Thoracic aorta (tissue), 2 donors: ENCODE measurements at regions not wholly inside any gene's neighbourhood (a gene's known extent, or its start where the extent isn't known, plus 50 kb on each side); places are given as distances from the start of the nearest gene placed in this dataset.

Experiments used
- ATAC-seq: fragments of 150-250 bp; one replicate; pipeline ENCODE4 v1.8.0; 2017; ENCODE audit warnings: low read depth; ENCODE audit not compliant: insufficient number of reproducible peaks, low FRiP score
- DNase-seq: peaks from one replicate; pipeline ENCODE4 v3.0.0-alpha.2; 2020; ENCODE audit warnings: low spot score
- H3K27ac ChIP-seq, 2 donors: fragments of 200-600 bp; sonication (generic); 1 replicate in 1 of 2; 2 replicates in 1 of 2; pipeline ENCODE4 v1.5.1; 2016; ENCODE audit warnings: mild to moderate bottlenecking in 2 of 2, moderate library complexity in 2 of 2
- H3K27me3 ChIP-seq: fragments of 200-600 bp; sonication (generic); replicated peaks from 2 replicates; pipeline ENCODE4 v1.6.0; 2016; ENCODE audit warnings: mild to moderate bottlenecking; ENCODE audit not compliant: insufficient read depth
- H3K36me3 ChIP-seq: fragments of 200-600 bp; sonication (generic); one replicate; pipeline ENCODE4 v1.5.1; 2016
- H3K4me1 ChIP-seq, 2 donors: fragments of 200-600 bp; sonication (generic); 1 replicate in 1 of 2; 2 replicates in 1 of 2; pipeline versions ENCODE4 v1.5.1 to v1.6.0; 2016; ENCODE audit warnings: low read depth in 2 of 2, mild to moderate bottlenecking in 1 of 2; ENCODE audit not compliant: control insufficient read depth in 1 of 2
- H3K4me3 ChIP-seq: fragments of 200-600 bp; sonication (generic); 2 replicates; pipeline ENCODE4 v1.5.1; 2016; ENCODE audit warnings: mild to moderate bottlenecking
- H3K9me3 ChIP-seq: fragments of 200-600 bp; sonication (generic); 2 replicates; pipeline ENCODE4 v1.5.1; 2016
- CTCF ChIP-seq: fragments of 200-600 bp; sonication (generic); IDR thresholded peaks from one replicate; pipeline ENCODE4 v1.5.1; 2019; ENCODE audit warnings: antibody characterized with exemption

GRCh38 chr15:61521953-61522352 is 292.9 kb upstream of the RORA start:
- no peak for TF ChIP-seq CTCF
- Histone ChIP-seq H3K27ac (no peak overlapping the region), H3K27me3 (no peaks in the 10 kb centered on the region), H3K36me3 (no peaks in the 10 kb centered on the region), H3K4me3 (no peak overlapping the region), H3K9me3 (no peaks in the 10 kb centered on the region), H3K4me1 (no peaks in the 10 kb centered on the region)
- no peak for DNase-seq
- ATAC-seq = no peak

DNA sequence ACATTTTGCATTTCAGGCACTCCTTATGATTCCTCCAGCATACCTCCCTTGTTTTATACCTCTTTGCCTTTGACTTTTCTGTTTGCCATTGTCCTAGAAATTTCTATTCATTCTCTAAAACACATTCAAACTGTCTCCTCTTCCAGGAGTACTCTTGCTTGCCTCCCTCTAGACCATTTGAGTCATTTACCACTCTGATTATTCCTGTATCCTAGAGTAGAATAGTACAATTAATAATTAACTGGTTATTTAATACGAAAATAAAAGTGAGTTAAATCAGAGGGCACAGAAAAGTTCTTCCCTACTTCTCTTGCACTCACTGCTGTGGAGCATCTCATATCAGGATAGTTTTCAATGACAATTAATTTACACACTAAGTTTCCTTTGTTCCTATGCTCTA is 290.2 kb upstream of the RORA start:
- H3K27me3 ChIP-seq = no peaks in the 10 kb centered on the region
- DNase-seq (no peak), ATAC-seq (no peak)
- no peak for TF ChIP-seq CTCF
- H3K4me3 ChIP-seq = no peak overlapping the region
- H3K36me3 ChIP-seq = no peaks in the 10 kb centered on the region
- H3K4me1 ChIP-seq = no peaks in the 10 kb centered on the region
- no peaks in the 10 kb centered on the region for H3K9me3 ChIP-seq
- H3K27ac ChIP-seq = no peak overlapping the region

- no peak for TF ChIP-seq CTCF
- DNase-seq (no peak), ATAC-seq (no peak)
These were observed 289.3 kb upstream of the RORA start for GRCh38 chr15:61518191-61518950.

GRCh38 chr15:61517776-61518175 is 288.7 kb upstream of the RORA start:
- no peak for TF ChIP-seq CTCF
- ATAC-seq (no peak), DNase-seq (no peak)
- Histone ChIP-seq H3K27me3 (no peaks in the 10 kb centered on the region), H3K27ac (no peak overlapping the region), H3K36me3 (no peaks in the 10 kb centered on the region), H3K9me3 (no peaks in the 10 kb centered on the region), H3K4me1 (no peaks in the 10 kb centered on the region), H3K4me3 (no peak overlapping the region)

More at GRCh38 chr15:61518191-61518950, 289.3 kb upstream of the RORA start:
- no peaks in the 10 kb centered on the region for H3K9me3 ChIP-seq
- H3K36me3 ChIP-seq = no peaks in the 10 kb centered on the region
- H3K27me3 ChIP-seq = no peaks in the 10 kb centered on the region
- no peaks in the 10 kb centered on the region for H3K4me1 ChIP-seq
- no peak overlapping the region for H3K27ac ChIP-seq
- no peak overlapping the region for H3K4me3 ChIP-seq

- Histone ChIP-seq H3K4me1 (no peaks in the 10 kb centered on the region), H3K27me3 (no peaks in the 10 kb centered on the region), H3K27ac (no peak overlapping the region), H3K9me3 (no peaks in the 10 kb centered on the region), H3K4me3 (no peak overlapping the region), H3K36me3 (no peaks in the 10 kb centered on the region)
- TF ChIP-seq CTCF = no peak
- DNase-seq = no peak
- no peak for ATAC-seq
These were observed 288.2 kb upstream of the RORA start for GRCh38 chr15:61517335-61517734.
